Psoas muscle (tissue), 7 donors: ENCODE measurements at regions not wholly inside any gene's neighbourhood (a gene's known extent, or its start where the extent isn't known, plus 50 kb on each side); places are given as distances from the start of the nearest gene placed in this dataset.

Source experiments
- ATAC-seq, 4 donors: fragments of 200-7000 bp; cut with Tn5 transposase; one replicate each; pipeline ENCODE4 v1.9.1; 2020; ENCODE audit warnings: moderate library complexity in 3 of 4, mild to moderate bottlenecking in 2 of 4
- DNase-seq, 2 donors: peaks; one replicate each; pipeline ENCODE4 v3.0.0-alpha.2; 2020
- H3K27ac ChIP-seq: fragments of 200-600 bp; one replicate; pipeline ENCODE4 v1.8.0; 2022
- H3K27me3 ChIP-seq, 3 donors: fragments of 200-600 bp in 1 of 3; one replicate each; pipeline versions ENCODE4 v1.6.1 to v1.8.0; 2013 to 2022; ENCODE audit warnings: low read length in 2 of 3, mild to moderate bottlenecking in 2 of 3, moderate library complexity in 1 of 3; ENCODE audit not compliant: insufficient read depth in 3 of 3
- H3K36me3 ChIP-seq, 2 donors: fragments of 200-600 bp in 1 of 2; one replicate each; pipeline versions ENCODE4 v1.6.1 to v1.8.0; 2013 to 2022; ENCODE audit warnings: low read depth in 1 of 2, mild to moderate bottlenecking in 1 of 2, moderate library complexity in 1 of 2; ENCODE audit not compliant: insufficient read depth in 1 of 2
- H3K4me1 ChIP-seq: fragments of 200-600 bp; one replicate; pipeline ENCODE4 v1.8.0; 2022
- H3K4me3 ChIP-seq: fragments of 200-600 bp; one replicate; pipeline ENCODE4 v1.8.0; 2022; ENCODE audit warnings: mild to moderate bottlenecking
- H3K9me3 ChIP-seq: fragments of 200-600 bp; one replicate; pipeline ENCODE4 v1.8.0; 2022
- CTCF ChIP-seq: fragments of 200-600 bp; IDR thresholded peaks from one replicate; pipeline ENCODE4 v1.8.0; 2022; ENCODE audit warnings: antibody characterized with exemption
- WGBS, 3 donors: extraction: QIAGEN DNeasy Blood & Tissue Kit; methylation state at CpG; one replicate each; pipeline versions ENCODE4 v1.1.6 to v1.1.7; 2013; 5-methylcytosine and 5-hydroxymethylcytosine counted together
- intact Hi-C, 2 donors: fragments of 100-400 bp; cut with DNase I; formaldehyde crosslinking; loops; one replicate each; pipeline versions ENCODE4 v1.11.0 to v1.14.2; 2022
- donor health status: healthy with polysubstance abuse.
- donor health status: DM: no; HTN: no; CAD: no; lungs with moderate emphysema.
- donor health status: Bipolar disorder and iron deficiency.
- donor health status: healthy.
- donor health status: DM: yes; HTN: yes; CAD: no.
- donor health status: DM: no; HTN: no; CAD: no.
- donor health status: DM: yes; HTN: yes; CAD: no.

GRCh38 chr4:18767921-18768320 is 746.4 kb upstream of the LCORL start:
- WGBS, 3 donors, result 83 to 87% (median 85%) methylated on average over 2 of the region's 2 CpGs
- intact Hi-C loops, result no loop called here
- no peaks in the 10 kb centered on the region for H3K9me3 ChIP-seq
- no peak for DNase-seq
- TF ChIP-seq CTCF, result no peak
- H3K36me3 ChIP-seq, result no peaks in the 10 kb centered on the region
- ATAC-seq, result no peak
- no peaks in the 10 kb centered on the region for H3K4me1 ChIP-seq
- H3K27ac ChIP-seq, result no peak overlapping the region
- H3K4me3 ChIP-seq, result no peak overlapping the region
- no peaks in the 10 kb centered on the region for H3K27me3 ChIP-seq

GRCh38 chr4:18756671-18757070 is 735.1 kb upstream of the LCORL start:
- intact Hi-C loops, result no loop called here
- H3K36me3 ChIP-seq, result no peaks in the 10 kb centered on the region
- no peaks in the 10 kb centered on the region for H3K27me3 ChIP-seq
- DNase-seq (no peak), ATAC-seq (no peak)
- no peaks in the 10 kb centered on the region for H3K4me1 ChIP-seq
- no peak overlapping the region for H3K4me3 ChIP-seq
- no peak overlapping the region for H3K27ac ChIP-seq
- no peak for TF ChIP-seq CTCF
- H3K9me3 ChIP-seq, result no peaks in the 10 kb centered on the region

GRCh38 chr4:18754180-18754579 is 732.6 kb upstream of the LCORL start:
- WGBS, 3 donors, result 49 to 78% (median 68%) methylated on average over 2 of the region's 2 CpGs
- H3K4me1 ChIP-seq, result no peaks in the 10 kb centered on the region
- no peak overlapping the region for H3K4me3 ChIP-seq
- TF ChIP-seq CTCF, result no peak
- intact Hi-C loops, result no loop called here
- no peaks in the 10 kb centered on the region for H3K9me3 ChIP-seq
- no peaks in the 10 kb centered on the region for H3K36me3 ChIP-seq
- no peak for DNase-seq
- H3K27ac ChIP-seq, result no peak overlapping the region
- no peak for ATAC-seq
- no peaks in the 10 kb centered on the region for H3K27me3 ChIP-seq

DNA sequence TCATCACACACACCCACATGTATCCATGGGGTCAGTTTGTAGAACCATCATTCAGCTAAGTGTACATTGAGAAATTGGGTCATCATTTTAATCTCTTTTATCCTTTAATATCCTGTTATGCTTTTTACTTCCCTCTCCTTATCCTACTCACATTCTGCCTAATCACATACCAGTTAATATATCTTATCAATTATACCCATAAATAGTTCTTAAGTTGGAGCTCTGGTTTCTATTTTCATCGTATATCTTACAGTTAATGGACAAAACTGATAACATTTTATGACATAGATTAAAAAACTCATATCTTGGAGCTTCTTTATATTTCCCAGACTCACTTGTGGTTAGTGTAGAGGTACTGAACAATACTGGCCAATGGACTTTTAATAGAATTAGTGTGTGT is 729.5 kb upstream of the LCORL start:
- Histone ChIP-seq H3K27ac (no peak overlapping the region), H3K27me3 (no peaks in the 10 kb centered on the region), H3K4me1 (no peaks in the 10 kb centered on the region), H3K4me3 (no peak overlapping the region), H3K36me3 (no peaks in the 10 kb centered on the region), H3K9me3 (no peaks in the 10 kb centered on the region)
- ATAC-seq (no peak), DNase-seq (no peak)
- TF ChIP-seq CTCF, result no peak
- WGBS, 3 donors, result 80 to 92% (median 87%) methylated on average over 1 of the region's 1 CpG
- intact Hi-C loops, result no loop called here

DNA sequence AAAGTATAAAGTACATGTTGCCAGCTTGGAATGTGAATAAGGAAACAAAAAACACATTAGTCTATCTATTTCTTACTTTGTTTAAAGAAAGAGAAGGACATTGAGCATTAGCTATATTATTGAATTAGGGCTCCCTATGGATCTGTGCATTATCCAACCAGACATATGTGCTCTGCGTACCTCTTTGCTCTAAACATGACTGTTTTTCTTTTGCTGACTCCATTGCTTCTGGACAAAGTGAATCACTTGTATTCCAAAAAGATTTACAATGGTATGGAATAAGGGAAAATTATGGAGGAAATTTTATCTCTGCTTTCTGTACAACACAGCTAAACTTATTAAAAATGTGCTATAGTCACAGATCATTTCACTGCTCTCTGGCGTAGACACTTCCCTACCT is 727.8 kb upstream of the LCORL start:
- TF ChIP-seq CTCF, result no peak
- no peak overlapping the region for H3K4me3 ChIP-seq
- WGBS, 3 donors, result 69 to 88% (median 73%) methylated on average over 2 of the region's 2 CpGs
- H3K27me3 ChIP-seq, result no peaks in the 10 kb centered on the region
- H3K4me1 ChIP-seq, result no peaks in the 10 kb centered on the region
- no peak for DNase-seq
- H3K27ac ChIP-seq, result no peak overlapping the region
- no peak for ATAC-seq
- intact Hi-C loops, result no loop called here
- no peaks in the 10 kb centered on the region for H3K36me3 ChIP-seq
- no peaks in the 10 kb centered on the region for H3K9me3 ChIP-seq
